ENCODE measurements at regions not wholly inside any gene's neighbourhood (a gene's known extent, or its start where the extent isn't known, plus 50 kb on each side); places are given as distances from the start of the nearest gene placed in this dataset.
"Not testable (repeated sequence)": the region's sequence is repeated elsewhere in the genome, so short reads cannot be mapped to it uniquely, and the experiment has no call there.

- no peak for DNase-seq (ENCODE audit: low read depth, low spot score)
- Histone ChIP-seq H3K36me3 (ENCODE audit: insufficient read depth, insufficient read length, low read length) (no peaks in the 10 kb centered on the region), H3K9ac (ENCODE audit: insufficient read length, low read depth) (no peak overlapping the region), H3K4me3 (ENCODE audit: insufficient read length, low read depth) (no peak overlapping the region), H3K9me3 (ENCODE audit: insufficient read depth, low read length) (no peaks in the 10 kb centered on the region), H3K27me3 (ENCODE audit: insufficient read depth, insufficient read length) (no peaks in the 10 kb centered on the region), H3K4me1 (ENCODE audit: insufficient read depth, insufficient read length) (peaks cover 5% of the 10 kb centered on the region)
- no peak for TF ChIP-seq ZNF274 (IDR thresholded peaks at IDR 0.05; ENCODE audit: low read depth, low read length)
- no peak for TF ChIP-seq YY1 (IDR thresholded peaks at IDR 0.05; ENCODE audit: insufficient read depth, insufficient read length)
- TF ChIP-seq SUZ12 (IDR thresholded peaks at IDR 0.05; ENCODE audit: extremely low read depth, insufficient read depth, insufficient read length) = no peak
These were observed 114.3 kb upstream of the RPH3A start for GRCh38 chr12:112677050-112677765.

DNA sequence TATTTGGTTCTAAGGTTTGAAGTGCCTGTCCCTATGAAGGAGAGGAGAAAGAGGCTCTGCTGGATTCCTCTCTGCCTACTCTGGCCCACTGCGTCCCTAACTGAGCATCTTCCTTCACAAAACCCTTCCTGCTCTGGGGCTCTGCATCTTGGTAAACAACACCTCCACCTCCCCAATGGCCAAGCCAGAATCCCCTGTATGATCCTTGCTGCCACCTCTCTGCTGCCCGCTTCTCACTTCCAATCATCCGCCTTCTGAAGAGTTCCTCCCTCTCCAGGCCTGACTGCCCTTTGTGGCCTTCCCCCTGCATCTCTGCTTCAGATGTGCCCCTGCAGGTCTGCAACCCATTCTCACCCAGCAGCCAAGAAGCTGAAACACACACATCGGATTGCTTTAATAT lies 110.6 kb upstream of the RPH3A start:
- no peak overlapping the region for H3K9ac ChIP-seq (ENCODE audit: insufficient read length, low read depth)
- no peaks in the 10 kb centered on the region for H3K27me3 ChIP-seq (ENCODE audit: insufficient read depth, insufficient read length)
- H3K36me3 ChIP-seq (ENCODE audit: insufficient read depth, insufficient read length, low read length) = no peaks in the 10 kb centered on the region
- H3K4me1 ChIP-seq (ENCODE audit: insufficient read depth, insufficient read length) = peaks cover 3% of the 10 kb centered on the region
- no peaks in the 10 kb centered on the region for H3K9me3 ChIP-seq (ENCODE audit: insufficient read depth, low read length)
- H3K4me3 ChIP-seq (ENCODE audit: insufficient read length, low read depth) = no peak overlapping the region
- TF ChIP-seq ZNF274 (IDR thresholded peaks at IDR 0.05; ENCODE audit: low read depth, low read length) (no peak), YY1 (IDR thresholded peaks at IDR 0.05; ENCODE audit: insufficient read depth, insufficient read length) (no peak), SUZ12 (IDR thresholded peaks at IDR 0.05; ENCODE audit: extremely low read depth, insufficient read depth, insufficient read length) (no peak)
- no peak for DNase-seq (ENCODE audit: low read depth, low spot score)

- no peaks in the 10 kb centered on the region for H3K4me1 ChIP-seq (ENCODE audit: insufficient read depth, insufficient read length)
- H3K36me3 ChIP-seq (ENCODE audit: insufficient read depth, insufficient read length, low read length) = no peaks in the 10 kb centered on the region
- H3K27me3 ChIP-seq (ENCODE audit: insufficient read depth, insufficient read length) = no peaks in the 10 kb centered on the region
- no peak overlapping the region for H3K9ac ChIP-seq (ENCODE audit: insufficient read length, low read depth)
- no peaks in the 10 kb centered on the region for H3K9me3 ChIP-seq (ENCODE audit: insufficient read depth, low read length)
- no peak overlapping the region for H3K4me3 ChIP-seq (ENCODE audit: insufficient read length, low read depth)
- no peak for DNase-seq (ENCODE audit: low read depth, low spot score)
- no peak for TF ChIP-seq SUZ12 (IDR thresholded peaks at IDR 0.05; ENCODE audit: extremely low read depth, insufficient read depth, insufficient read length)
- TF ChIP-seq YY1 (IDR thresholded peaks at IDR 0.05; ENCODE audit: insufficient read depth, insufficient read length) = no peak
- TF ChIP-seq ZNF274 (IDR thresholded peaks at IDR 0.05; ENCODE audit: low read depth, low read length) = no peak
These were observed 109.0 kb upstream of the RPH3A start for GRCh38 chr12:112682586-112682985.

- Histone ChIP-seq H3K36me3 (ENCODE audit: insufficient read depth, insufficient read length, low read length) (no peaks in the 10 kb centered on the region), H3K27me3 (ENCODE audit: insufficient read depth, insufficient read length) (no peaks in the 10 kb centered on the region), H3K4me3 (ENCODE audit: insufficient read length, low read depth) (no peak overlapping the region), H3K9me3 (ENCODE audit: insufficient read depth, low read length) (no peaks in the 10 kb centered on the region), H3K9ac (ENCODE audit: insufficient read length, low read depth) (no peak overlapping the region), H3K4me1 (ENCODE audit: insufficient read depth, insufficient read length) (no peaks in the 10 kb centered on the region)
- DNase-seq (ENCODE audit: low read depth, low spot score) = no peak
- TF ChIP-seq ZNF274 (IDR thresholded peaks at IDR 0.05; ENCODE audit: low read depth, low read length) = no peak
- no peak for TF ChIP-seq YY1 (IDR thresholded peaks at IDR 0.05; ENCODE audit: insufficient read depth, insufficient read length)
- TF ChIP-seq SUZ12 (IDR thresholded peaks at IDR 0.05; ENCODE audit: extremely low read depth, insufficient read depth, insufficient read length) = no peak
These were observed 106.8 kb upstream of the RPH3A start for GRCh38 chr12:112684742-112685141.

GRCh38 chr12:112685321-112685720 lies 106.2 kb upstream of the RPH3A start:
- Histone ChIP-seq H3K4me1 (ENCODE audit: insufficient read depth, insufficient read length) (no peaks in the 10 kb centered on the region), H3K36me3 (ENCODE audit: insufficient read depth, insufficient read length, low read length) (no peaks in the 10 kb centered on the region), H3K9ac (ENCODE audit: insufficient read length, low read depth) (no peak overlapping the region), H3K27me3 (ENCODE audit: insufficient read depth, insufficient read length) (no peaks in the 10 kb centered on the region), H3K4me3 (ENCODE audit: insufficient read length, low read depth) (no peak overlapping the region), H3K9me3 (ENCODE audit: insufficient read depth, low read length) (no peaks in the 10 kb centered on the region)
- no peak for DNase-seq (ENCODE audit: low read depth, low spot score)
- no peak for TF ChIP-seq SUZ12 (IDR thresholded peaks at IDR 0.05; ENCODE audit: extremely low read depth, insufficient read depth, insufficient read length)
- no peak for TF ChIP-seq YY1 (IDR thresholded peaks at IDR 0.05; ENCODE audit: insufficient read depth, insufficient read length)

DNA sequence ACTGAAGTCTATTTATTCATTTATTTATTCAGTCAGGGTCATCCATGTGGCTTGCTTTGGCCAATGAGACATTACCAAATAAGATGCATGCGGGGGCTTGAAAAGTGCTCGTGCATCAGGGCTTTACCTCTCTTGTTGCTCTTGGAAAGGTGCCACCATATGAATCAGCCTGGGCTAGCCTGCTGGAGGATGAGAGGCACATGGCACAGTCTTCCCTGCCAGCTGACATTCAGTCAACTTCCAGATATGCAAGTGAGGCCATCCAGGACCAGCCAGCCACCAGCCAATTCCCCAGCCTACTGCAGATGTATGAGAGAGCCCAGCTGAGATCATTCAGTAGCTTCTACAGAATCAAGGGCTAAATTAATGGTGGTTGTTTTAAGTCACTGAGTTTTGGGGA lies 105.2 kb upstream of the RPH3A start:
- TF ChIP-seq ZNF274 (IDR thresholded peaks at IDR 0.05; ENCODE audit: low read depth, low read length) (no peak), YY1 (IDR thresholded peaks at IDR 0.05; ENCODE audit: insufficient read depth, insufficient read length) (no peak), SUZ12 (IDR thresholded peaks at IDR 0.05; ENCODE audit: extremely low read depth, insufficient read depth, insufficient read length) (no peak)
- DNase-seq (ENCODE audit: low read depth, low spot score) = no peak
- Histone ChIP-seq H3K4me1 (ENCODE audit: insufficient read depth, insufficient read length) (no peaks in the 10 kb centered on the region), H3K36me3 (ENCODE audit: insufficient read depth, insufficient read length, low read length) (no peaks in the 10 kb centered on the region), H3K9me3 (ENCODE audit: insufficient read depth, low read length) (no peaks in the 10 kb centered on the region), H3K4me3 (ENCODE audit: insufficient read length, low read depth) (no peak overlapping the region), H3K27me3 (ENCODE audit: insufficient read depth, insufficient read length) (no peaks in the 10 kb centered on the region), H3K9ac (ENCODE audit: insufficient read length, low read depth) (no peak overlapping the region)

DNA sequence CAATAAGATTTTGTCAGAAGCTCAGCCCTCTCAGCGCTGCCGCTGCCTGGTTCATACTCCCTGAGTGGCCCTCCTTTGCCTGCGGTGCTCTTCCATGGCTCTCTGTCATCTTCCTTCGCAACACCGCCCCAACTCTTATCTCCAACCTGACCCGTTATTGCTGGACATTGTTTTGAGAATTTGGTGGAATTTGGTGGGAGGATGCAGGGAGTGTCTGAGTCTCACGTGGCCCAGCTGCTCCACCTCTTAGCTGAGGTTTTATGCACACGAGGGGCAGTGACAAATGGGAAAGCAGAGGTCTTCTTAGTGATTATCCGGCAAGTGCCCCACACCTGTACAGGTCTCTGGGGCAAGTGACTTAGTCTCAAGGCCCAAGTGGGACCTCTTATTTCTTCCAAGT lies 97.5 kb upstream of the RPH3A start:
- H3K4me1 ChIP-seq (ENCODE audit: insufficient read depth, insufficient read length) = no peaks in the 10 kb centered on the region

DNA sequence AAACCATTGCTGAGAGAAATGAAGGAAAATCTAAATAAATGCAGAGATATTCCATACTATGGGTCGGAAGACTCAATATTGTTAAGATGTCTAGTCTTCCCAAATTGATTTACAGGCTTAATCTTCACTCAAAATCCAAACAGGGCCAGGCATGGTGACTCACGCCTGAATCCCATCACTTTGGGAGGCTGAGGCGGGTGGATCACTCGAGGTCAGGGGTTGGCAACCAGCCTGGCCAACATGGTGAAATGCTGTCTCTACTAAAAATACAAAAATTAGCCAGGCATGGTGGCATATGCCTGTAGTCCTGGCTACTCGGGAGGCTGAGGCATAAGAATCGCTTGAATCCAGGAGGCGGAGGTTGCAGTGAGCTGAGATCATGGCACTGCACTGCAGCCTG lies 94.1 kb upstream of the RPH3A start:
- H3K27me3 ChIP-seq (ENCODE audit: insufficient read depth, insufficient read length); H3K9me3 ChIP-seq (ENCODE audit: insufficient read depth, low read length); H3K4me1 ChIP-seq (ENCODE audit: insufficient read depth, insufficient read length); H3K36me3 ChIP-seq (ENCODE audit: insufficient read depth, insufficient read length, low read length); H3K4me3 ChIP-seq (ENCODE audit: insufficient read length, low read depth); DNase-seq (ENCODE audit: low read depth, low spot score); H3K9ac ChIP-seq (ENCODE audit: insufficient read length, low read depth): not testable (repeated sequence)

More for the DNA sequence above, 97.5 kb upstream of the RPH3A start:
- Histone ChIP-seq H3K9ac (ENCODE audit: insufficient read length, low read depth) (no peak overlapping the region), H3K27me3 (ENCODE audit: insufficient read depth, insufficient read length) (no peaks in the 10 kb centered on the region), H3K9me3 (ENCODE audit: insufficient read depth, low read length) (no peaks in the 10 kb centered on the region), H3K4me3 (ENCODE audit: insufficient read length, low read depth) (no peak overlapping the region), H3K36me3 (ENCODE audit: insufficient read depth, insufficient read length, low read length) (no peaks in the 10 kb centered on the region)
- TF ChIP-seq SUZ12 (IDR thresholded peaks at IDR 0.05; ENCODE audit: extremely low read depth, insufficient read depth, insufficient read length) (no peak), ZNF274 (IDR thresholded peaks at IDR 0.05; ENCODE audit: low read depth, low read length) (no peak), YY1 (IDR thresholded peaks at IDR 0.05; ENCODE audit: insufficient read depth, insufficient read length) (no peak)
- no peak for DNase-seq (ENCODE audit: low read depth, low spot score)
